Mesenchymal stem cell (in vitro differentiated cells and primary cell): ENCODE measurements at regions not wholly inside any gene's neighbourhood (a gene's known extent, or its start where the extent isn't known, plus 50 kb on each side); places are given as distances from the start of the nearest gene placed in this dataset.

ENCODE experiments used
- DNase-seq: peaks from one replicate; pipeline ENCODE4 v3.0.0-alpha.2; 2013
- H2AFZ ChIP-seq: one replicate; pipeline ENCODE4 v1.6.1; 2013; ENCODE audit warnings: low read depth, mild to moderate bottlenecking, control low read depth, inconsistent platforms, low read length, moderate library complexity
- H2AK5ac ChIP-seq: 2 replicates; pipeline ENCODE4 v1.6.1; 2013; ENCODE audit warnings: low read length, moderate library complexity, mild to moderate bottlenecking, inconsistent platforms; ENCODE audit not compliant: severe bottlenecking
- H2BK120ac ChIP-seq: one replicate; pipeline ENCODE4 v1.6.1; 2013; ENCODE audit warnings: low read depth, mild to moderate bottlenecking, inconsistent platforms, low read length, moderate library complexity
- H2BK12ac ChIP-seq, 2 experiments: one replicate each; pipeline ENCODE4 v1.6.1; 2013; ENCODE audit warnings: inconsistent platforms in 2 of 2, low read length in 2 of 2, mild to moderate bottlenecking in 2 of 2, moderate library complexity in 2 of 2, control low read depth in 1 of 2
- H2BK15ac ChIP-seq: one replicate; pipeline ENCODE4 v1.6.1; 2013; ENCODE audit warnings: mild to moderate bottlenecking, low read depth, inconsistent platforms; ENCODE audit not compliant: poor library complexity, severe bottlenecking
- H2BK5ac ChIP-seq: 2 replicates; pipeline ENCODE4 v1.6.1; 2013; ENCODE audit warnings: low read depth, mild to moderate bottlenecking, low read length, control low read depth, inconsistent platforms; ENCODE audit not compliant: poor library complexity, severe bottlenecking
- H3K14ac ChIP-seq, 2 experiments: one replicate each; pipeline ENCODE4 v1.6.1; 2013; ENCODE audit warnings: inconsistent platforms in 2 of 2, low read length in 2 of 2, control low read depth in 1 of 2, mild to moderate bottlenecking in 1 of 2, moderate library complexity in 1 of 2
- H3K18ac ChIP-seq, 2 experiments: one replicate each; pipeline ENCODE4 v1.6.1; 2013; ENCODE audit warnings: inconsistent platforms in 2 of 2, low read length in 2 of 2, control low read depth in 1 of 2, low read depth in 1 of 2, mild to moderate bottlenecking in 1 of 2
- H3K23ac ChIP-seq, 2 experiments: one replicate each; pipeline ENCODE4 v1.6.1; 2013; ENCODE audit warnings: inconsistent platforms in 2 of 2, low read length in 2 of 2, mild to moderate bottlenecking in 2 of 2, moderate library complexity in 2 of 2, control low read depth in 1 of 2
- H3K27ac ChIP-seq: 2 replicates; pipeline ENCODE4 v1.5.1; 2013; ENCODE audit warnings: mild to moderate bottlenecking, moderate library complexity, low read length, control low read depth, inconsistent platforms; ENCODE audit not compliant: poor library complexity, severe bottlenecking
- H3K27me3 ChIP-seq, 2 experiments: 2 replicates each; pipeline versions ENCODE4 v1.6.1 to v1.7.0; 2013; ENCODE audit warnings: low read length in 2 of 2, mild to moderate bottlenecking in 2 of 2, moderate library complexity in 2 of 2, control low read depth in 1 of 2, inconsistent platforms in 1 of 2; ENCODE audit not compliant: control insufficient read depth in 1 of 2, insufficient read depth in 1 of 2
- H3K36me3 ChIP-seq, 2 experiments: 2 replicates each; pipeline versions ENCODE4 v1.6.1 to v1.7.0; 2013; ENCODE audit warnings: low read length in 2 of 2, control low read depth in 1 of 2, inconsistent platforms in 1 of 2, low read depth in 1 of 2, mild to moderate bottlenecking in 1 of 2; ENCODE audit not compliant: insufficient read depth in 2 of 2, control insufficient read depth in 1 of 2
- H3K4ac ChIP-seq, 2 experiments: one replicate each; pipeline ENCODE4 v1.6.1; 2013; ENCODE audit warnings: inconsistent platforms in 2 of 2, low read length in 2 of 2, mild to moderate bottlenecking in 2 of 2, moderate library complexity in 2 of 2, control low read depth in 1 of 2, low read depth in 1 of 2
- H3K4me1 ChIP-seq: 2 replicates; pipeline ENCODE4 v1.6.1; 2013; ENCODE audit warnings: low read depth, low read length, control low read depth; ENCODE audit not compliant: control insufficient read depth, insufficient read depth
- H3K4me2 ChIP-seq: 2 replicates; pipeline ENCODE4 v1.6.1; 2013; ENCODE audit warnings: low read length, mild to moderate bottlenecking, inconsistent platforms; ENCODE audit not compliant: poor library complexity, severe bottlenecking
- H3K4me3 ChIP-seq, 2 experiments: 2 replicates each; pipeline versions ENCODE4 v1.5.1 to v1.7.0; 2013; ENCODE audit warnings: low read length in 2 of 2, mild to moderate bottlenecking in 2 of 2, control low read depth in 1 of 2, low read depth in 1 of 2; ENCODE audit not compliant: insufficient read depth in 1 of 2
- H3K79me1 ChIP-seq: replicated peaks from 2 replicates; pipeline ENCODE4 v1.6.1; 2013; ENCODE audit warnings: mild to moderate bottlenecking, control low read depth, low read length, inconsistent platforms; ENCODE audit not compliant: poor library complexity, severe bottlenecking
- H3K9ac ChIP-seq: 2 replicates; pipeline ENCODE4 v1.7.0; 2013; ENCODE audit warnings: mild to moderate bottlenecking, low read length, moderate library complexity
- H3K9me3 ChIP-seq: 2 replicates; pipeline ENCODE4 v1.7.0; 2013; ENCODE audit warnings: mild to moderate bottlenecking, low read length; ENCODE audit not compliant: control insufficient read depth
- H4K8ac ChIP-seq: one replicate; pipeline ENCODE4 v1.6.1; 2013; ENCODE audit warnings: inconsistent platforms, mild to moderate bottlenecking, low read length, moderate library complexity
- H4K91ac ChIP-seq: one replicate; pipeline ENCODE4 v1.6.1; 2013; ENCODE audit warnings: mild to moderate bottlenecking, low read length, inconsistent platforms
- WGBS: methylation state at CpG from one replicate; pipeline ENCODE4 v1.1.7; 2013; ENCODE audit warnings: mixed read lengths; 5-methylcytosine and 5-hydroxymethylcytosine counted together

- H3K4me1 ChIP-seq, result no peaks in the 10 kb centered on the region
- no peak overlapping the region for H3K4ac ChIP-seq
- no peak overlapping the region for H2BK120ac ChIP-seq
- no peak overlapping the region for H4K8ac ChIP-seq
- H3K27ac ChIP-seq, result no peak overlapping the region
- no peak overlapping the region for H2AFZ ChIP-seq
- H3K18ac ChIP-seq, result no peak overlapping the region
- no peaks in the 10 kb centered on the region for H3K36me3 ChIP-seq
- peak overlapping the region in 1 of 2 experiments; percentile 69 for H3K4me3 ChIP-seq
- H2BK5ac ChIP-seq, result no peak overlapping the region
- H2AK5ac ChIP-seq, result no peak overlapping the region
- no peak overlapping the region for H2BK12ac ChIP-seq
- H3K14ac ChIP-seq, result no peak overlapping the region
- H3K9ac ChIP-seq, result peak overlapping the region; percentile 85
- no peak overlapping the region for H3K23ac ChIP-seq
- 100% methylated on average over 1 of the region's 2 CpGs for WGBS
- no peak overlapping the region for H3K4me2 ChIP-seq
- no peak for DNase-seq
- H3K27me3 ChIP-seq, result no peaks in the 10 kb centered on the region
- no peak overlapping the region for H2BK15ac ChIP-seq
- H3K9me3 ChIP-seq, result no peaks in the 10 kb centered on the region
- H3K79me1 ChIP-seq, result no peaks in the 10 kb centered on the region
- H4K91ac ChIP-seq, result no peak overlapping the region
These were observed 217.3 kb upstream of the GK2 start for GRCh38 chr4:79625361-79625760.

- no peak overlapping the region for H3K9ac ChIP-seq
- H4K8ac ChIP-seq, result no peak overlapping the region
- 94% methylated on average over 11 of the region's 12 CpGs for WGBS
- no peak overlapping the region for H2AFZ ChIP-seq
- no peak overlapping the region for H2BK5ac ChIP-seq
- H3K9me3 ChIP-seq, result no peaks in the 10 kb centered on the region
- no peak for DNase-seq
- H2BK120ac ChIP-seq, result no peak overlapping the region
- H3K27ac ChIP-seq, result no peak overlapping the region
- no peaks in the 10 kb centered on the region for H3K27me3 ChIP-seq
- H3K23ac ChIP-seq, result no peak overlapping the region
- H3K36me3 ChIP-seq, result no peaks in the 10 kb centered on the region
- H3K18ac ChIP-seq, result no peak overlapping the region
- H2BK15ac ChIP-seq, result no peak overlapping the region
- H3K14ac ChIP-seq, result no peak overlapping the region
- no peak overlapping the region for H3K4ac ChIP-seq
- H3K4me2 ChIP-seq, result no peak overlapping the region
- H2BK12ac ChIP-seq, result no peak overlapping the region
- H2AK5ac ChIP-seq, result no peak overlapping the region
- H4K91ac ChIP-seq, result no peak overlapping the region
- no peaks in the 10 kb centered on the region for H3K79me1 ChIP-seq
- no peaks in the 10 kb centered on the region for H3K4me1 ChIP-seq
- no peak overlapping the region for H3K4me3 ChIP-seq
These were observed 215.2 kb upstream of the GK2 start for GRCh38 chr4:79623021-79623870.

- H2AK5ac ChIP-seq, result no peak overlapping the region
- no peak overlapping the region for H3K4me2 ChIP-seq
- H3K4ac ChIP-seq, result no peak overlapping the region
- no peaks in the 10 kb centered on the region for H3K27me3 ChIP-seq
- no peak overlapping the region for H2BK12ac ChIP-seq
- H3K9ac ChIP-seq, result no peak overlapping the region
- no peaks in the 10 kb centered on the region for H3K4me1 ChIP-seq
- no peak overlapping the region for H2BK120ac ChIP-seq
- H4K91ac ChIP-seq, result no peak overlapping the region
- no peaks in the 10 kb centered on the region for H3K9me3 ChIP-seq
- no peak overlapping the region for H2BK15ac ChIP-seq
- H3K4me3 ChIP-seq, result no peak overlapping the region
- H3K23ac ChIP-seq, result no peak overlapping the region
- no peaks in the 10 kb centered on the region for H3K36me3 ChIP-seq
- no peak overlapping the region for H2AFZ ChIP-seq
- no CpG with 5 or more reads among the region's 1 CpG for WGBS
- H3K14ac ChIP-seq, result no peak overlapping the region
- H3K79me1 ChIP-seq, result no peaks in the 10 kb centered on the region
- H4K8ac ChIP-seq, result no peak overlapping the region
- H2BK5ac ChIP-seq, result no peak overlapping the region
- H3K18ac ChIP-seq, result no peak overlapping the region
- DNase-seq, result no peak
- H3K27ac ChIP-seq, result no peak overlapping the region
These were observed 213.0 kb upstream of the GK2 start for GRCh38 chr4:79621061-79621460.

- no peaks in the 10 kb centered on the region for H3K36me3 ChIP-seq
These were observed 212.6 kb upstream of the GK2 start for GRCh38 chr4:79620617-79621016.

More at GRCh38 chr4:79620617-79621016, 212.6 kb upstream of the GK2 start:
- H3K18ac ChIP-seq, result no peak overlapping the region
- H2AFZ ChIP-seq, result no peak overlapping the region
- H2AK5ac ChIP-seq, result no peak overlapping the region
- no peak overlapping the region for H3K14ac ChIP-seq
- H3K27ac ChIP-seq, result no peak overlapping the region
- H2BK5ac ChIP-seq, result no peak overlapping the region
- no peaks in the 10 kb centered on the region for H3K79me1 ChIP-seq
- no peaks in the 10 kb centered on the region for H3K4me1 ChIP-seq
- no peak overlapping the region for H2BK120ac ChIP-seq
- no peak overlapping the region for H3K4ac ChIP-seq
- H4K8ac ChIP-seq, result no peak overlapping the region
- no peaks in the 10 kb centered on the region for H3K9me3 ChIP-seq
- DNase-seq, result no peak
- no peak overlapping the region for H3K4me3 ChIP-seq
- no peak overlapping the region for H2BK12ac ChIP-seq
- no peaks in the 10 kb centered on the region for H3K27me3 ChIP-seq
- H3K9ac ChIP-seq, result no peak overlapping the region
- no peak overlapping the region for H3K23ac ChIP-seq
- H2BK15ac ChIP-seq, result no peak overlapping the region
- H3K4me2 ChIP-seq, result no peak overlapping the region
- no peak overlapping the region for H4K91ac ChIP-seq
